C4-2B (cell line): ENCODE measurements at regions not wholly inside any gene's neighbourhood (a gene's known extent, or its start where the extent isn't known, plus 50 kb on each side); places are given as distances from the start of the nearest gene placed in this dataset.

ENCODE experiments used
- CTCF ChIP-seq: fragments of 450-650 bp; conservative IDR thresholded peaks from 2 replicates; pipeline ENCODE4 v1.5.1; 2017; ENCODE audit warnings: mild to moderate bottlenecking
- ZFX ChIP-seq: fragments of 450-650 bp; IDR thresholded peaks from 2 replicates; pipeline ENCODE4 v1.6.1; 2017

GRCh38 chr2:16228471-16228870 lies 288.1 kb downstream of the MYCN start:
- TF ChIP-seq CTCF (no peak), ZFX (no peak)
